HAP-1 (cell line): ENCODE measurements at regions not wholly inside any gene's neighbourhood (a gene's known extent, or its start where the extent isn't known, plus 50 kb on each side); places are given as distances from the start of the nearest gene placed in this dataset.

Experiments used
- DNase-seq, 2 experiments: peaks; one replicate each; pipeline ENCODE4 v3.0.0-alpha.2; 2016 to 2020; ENCODE audit warnings: low spot score in 2 of 2
- H3K27me3 ChIP-seq: fragments of 250-450 bp; sonication (Bioruptor Pico); 2 replicates; pipeline ENCODE4 v1.5.1; 2020; ENCODE audit warnings: low read depth, mild to moderate bottlenecking, moderate library complexity
- H3K36me3 ChIP-seq: fragments of 250-450 bp; sonication (Bioruptor Pico); replicated peaks from 2 replicates; pipeline ENCODE4 v1.5.1; 2020; ENCODE audit warnings: mild to moderate bottlenecking
- H3K4me1 ChIP-seq: fragments of 250-450 bp; sonication (Bioruptor Pico); 2 replicates; pipeline ENCODE4 v1.5.1; 2020; ENCODE audit warnings: mild to moderate bottlenecking
- H3K4me3 ChIP-seq: fragments of 250-450 bp; sonication (Bioruptor Pico); 2 replicates; pipeline ENCODE4 v1.5.1; 2020; ENCODE audit warnings: mild to moderate bottlenecking, moderate library complexity
- H3K9me3 ChIP-seq: fragments of 250-450 bp; sonication (Bioruptor Pico); 2 replicates; pipeline ENCODE4 v1.5.1; 2020; ENCODE audit warnings: mild to moderate bottlenecking, moderate library complexity
- in situ Hi-C: fragments of 300-500 bp; cut with MboI; formaldehyde crosslinking; loops from 3 replicates; pipeline ENCODE4 v1.14.3; 2020; ENCODE audit warnings: low sequenced_read_pairs, inconsistent platforms, mixed read lengths

DNA sequence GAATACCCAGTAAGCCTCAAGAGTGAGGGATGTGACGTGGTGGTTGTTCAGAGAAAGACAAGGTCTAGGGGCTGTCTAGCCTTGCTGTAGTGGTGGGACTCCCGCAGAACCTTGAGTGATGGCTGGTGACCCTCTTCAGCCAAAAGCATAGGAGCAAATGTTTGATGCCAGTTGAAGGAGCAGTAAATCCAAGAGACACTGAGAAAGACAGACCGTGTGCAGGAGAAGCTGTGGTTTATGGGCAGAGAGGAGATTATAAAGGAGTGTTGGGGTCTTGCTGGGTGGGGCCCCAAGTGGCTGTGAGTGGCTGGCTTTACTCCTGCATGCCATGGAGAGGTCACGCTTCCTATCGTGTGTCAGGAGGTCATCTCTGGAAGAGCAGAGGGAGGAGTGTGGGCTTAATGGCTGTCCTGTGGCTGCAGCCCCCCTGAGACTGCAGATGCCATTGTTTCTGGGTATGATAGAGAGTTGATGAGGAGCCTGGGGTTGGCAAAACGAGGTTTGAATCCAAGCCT lies 152.0 kb upstream of the CCND2 start:
- DNase-seq, result no peak
- Histone ChIP-seq H3K27me3 (peaks cover 16% of the 10 kb centered on the region), H3K36me3 (no peaks in the 10 kb centered on the region), H3K4me3 (no peak overlapping the region), H3K9me3 (no peaks in the 10 kb centered on the region), H3K4me1 (no peaks in the 10 kb centered on the region)
- in situ Hi-C loops, result no loop called here

DNA sequence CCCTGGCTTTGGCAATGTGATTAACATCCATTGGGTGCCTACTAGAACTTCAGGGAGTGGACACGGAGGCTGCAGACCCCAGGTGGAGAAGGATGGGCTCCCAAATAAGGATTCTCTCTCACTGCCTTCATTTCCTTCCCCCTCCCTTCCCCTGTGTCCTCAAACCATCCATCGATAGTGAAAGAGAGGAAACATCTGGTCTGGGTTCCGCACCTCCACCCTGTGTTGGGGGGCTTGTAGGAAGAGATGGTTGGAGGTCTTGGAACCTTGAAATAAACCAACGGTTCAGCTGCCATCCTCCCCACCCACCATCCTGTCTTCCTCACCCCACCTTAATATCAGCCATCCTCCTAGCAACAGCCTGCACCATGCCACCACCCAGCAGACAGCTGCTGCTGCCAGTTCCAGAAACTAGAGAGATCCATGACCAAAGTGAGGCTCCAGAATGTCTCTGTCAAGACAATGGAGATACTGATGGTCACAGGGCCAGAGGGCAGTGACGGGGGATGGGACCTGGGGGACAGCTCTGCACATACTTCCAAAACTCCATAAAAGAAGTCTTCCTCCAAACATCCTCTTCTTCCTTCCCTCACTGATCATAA lies 153.1 kb upstream of the CCND2 start:
- H3K4me1 ChIP-seq, result no peaks in the 10 kb centered on the region
- H3K9me3 ChIP-seq, result no peaks in the 10 kb centered on the region
- peaks cover 20% of the 10 kb centered on the region for H3K27me3 ChIP-seq
- H3K36me3 ChIP-seq, result no peaks in the 10 kb centered on the region
- no peak for DNase-seq
- in situ Hi-C loops, result no loop called here
- H3K4me3 ChIP-seq, result no peak overlapping the region

DNA sequence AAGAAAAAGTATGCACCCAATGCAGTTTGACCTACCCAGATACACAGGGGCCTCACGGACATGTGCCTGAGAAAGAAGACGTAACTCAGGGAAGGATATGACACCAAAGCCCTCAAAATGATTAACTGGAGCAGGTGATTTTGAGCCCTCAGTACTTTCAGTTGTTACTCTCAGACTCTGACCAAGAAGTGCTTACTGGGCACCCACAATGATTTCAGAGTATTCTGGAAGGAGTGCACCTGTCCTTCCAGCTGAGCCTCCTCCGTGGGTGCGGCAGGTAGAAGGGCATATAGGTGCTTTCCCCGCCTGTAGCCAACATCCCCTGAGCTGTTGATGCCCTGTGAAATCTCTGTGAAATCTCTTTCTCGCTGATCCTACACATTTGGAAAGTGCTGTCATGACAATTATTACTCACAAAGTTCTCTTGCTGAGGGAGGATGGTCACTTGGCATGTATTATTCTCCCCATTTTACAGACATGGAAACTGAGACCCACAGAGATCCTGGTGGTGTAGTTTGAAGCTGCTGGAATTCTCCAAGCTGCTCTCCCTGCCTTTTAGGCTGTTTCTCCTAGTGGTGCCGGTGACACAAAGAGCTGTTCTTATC lies 154.3 kb upstream of the CCND2 start:
- Histone ChIP-seq H3K9me3 (no peaks in the 10 kb centered on the region), H3K27me3 (peaks cover 20% of the 10 kb centered on the region), H3K4me1 (no peaks in the 10 kb centered on the region), H3K4me3 (no peak overlapping the region), H3K36me3 (no peaks in the 10 kb centered on the region)
- in situ Hi-C loops, result no loop called here
- no peak for DNase-seq

DNA sequence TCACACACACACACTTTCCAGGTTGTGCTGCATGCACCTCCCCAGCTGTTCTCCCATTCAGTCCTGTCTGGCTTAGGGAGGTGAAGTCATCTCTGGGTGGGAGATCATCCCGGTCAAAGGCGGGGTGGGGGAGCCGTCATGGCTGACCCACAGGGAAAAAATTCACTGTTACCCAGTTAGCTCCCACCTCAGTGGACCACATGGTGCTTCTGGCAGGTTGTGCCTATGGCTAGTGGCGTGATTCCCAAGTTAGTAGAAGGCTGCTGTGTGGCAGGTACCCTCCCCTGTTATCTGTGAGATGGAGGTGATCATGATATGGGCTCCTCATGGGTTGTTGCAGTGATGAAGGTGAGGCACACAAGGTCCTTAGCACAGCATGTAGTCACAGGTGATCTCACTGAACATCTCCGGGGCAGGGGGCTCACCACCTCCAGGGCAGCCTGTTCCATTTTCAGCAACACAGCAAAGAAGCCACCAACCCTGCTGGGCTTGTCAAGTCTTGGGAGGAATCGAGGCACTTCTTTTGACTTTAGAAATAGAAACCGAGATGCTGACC lies 154.9 kb upstream of the CCND2 start:
- no peaks in the 10 kb centered on the region for H3K9me3 ChIP-seq
- no peaks in the 10 kb centered on the region for H3K4me1 ChIP-seq
- no peak for DNase-seq
- no peak overlapping the region for H3K4me3 ChIP-seq
- H3K27me3 ChIP-seq, result peaks cover 20% of the 10 kb centered on the region
- in situ Hi-C loops, result no loop called here
- H3K36me3 ChIP-seq, result no peaks in the 10 kb centered on the region

DNA sequence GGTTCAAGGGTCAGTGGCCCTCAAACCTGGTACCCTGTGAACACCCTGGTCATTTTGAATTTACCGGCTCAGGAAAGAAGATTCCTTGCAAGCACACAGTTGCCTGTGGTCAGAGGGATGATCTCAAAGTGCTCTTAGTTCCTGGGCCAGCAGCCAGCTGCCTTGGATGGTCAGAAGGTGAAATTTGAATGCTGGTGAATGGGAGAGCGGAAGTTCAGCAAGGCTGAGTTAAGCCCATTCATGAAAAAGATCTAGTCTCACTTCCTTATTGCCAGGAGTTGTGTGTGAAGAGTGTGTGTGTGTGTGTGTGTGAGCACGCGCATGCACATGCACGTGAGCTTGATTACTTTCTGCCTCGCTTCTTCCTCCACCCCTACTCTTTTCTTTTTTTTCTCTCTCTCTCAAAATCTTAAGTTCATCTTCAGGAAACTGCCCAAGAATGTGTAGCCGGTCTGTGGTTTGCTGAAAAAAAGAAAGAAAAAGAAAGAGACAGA lies 155.5 kb upstream of the CCND2 start:
- Histone ChIP-seq H3K27me3 (peaks cover 20% of the 10 kb centered on the region), H3K4me3 (no peak overlapping the region), H3K36me3 (no peaks in the 10 kb centered on the region), H3K9me3 (no peaks in the 10 kb centered on the region), H3K4me1 (no peaks in the 10 kb centered on the region)
- no peak for DNase-seq
- in situ Hi-C loops, result no loop called here

DNA sequence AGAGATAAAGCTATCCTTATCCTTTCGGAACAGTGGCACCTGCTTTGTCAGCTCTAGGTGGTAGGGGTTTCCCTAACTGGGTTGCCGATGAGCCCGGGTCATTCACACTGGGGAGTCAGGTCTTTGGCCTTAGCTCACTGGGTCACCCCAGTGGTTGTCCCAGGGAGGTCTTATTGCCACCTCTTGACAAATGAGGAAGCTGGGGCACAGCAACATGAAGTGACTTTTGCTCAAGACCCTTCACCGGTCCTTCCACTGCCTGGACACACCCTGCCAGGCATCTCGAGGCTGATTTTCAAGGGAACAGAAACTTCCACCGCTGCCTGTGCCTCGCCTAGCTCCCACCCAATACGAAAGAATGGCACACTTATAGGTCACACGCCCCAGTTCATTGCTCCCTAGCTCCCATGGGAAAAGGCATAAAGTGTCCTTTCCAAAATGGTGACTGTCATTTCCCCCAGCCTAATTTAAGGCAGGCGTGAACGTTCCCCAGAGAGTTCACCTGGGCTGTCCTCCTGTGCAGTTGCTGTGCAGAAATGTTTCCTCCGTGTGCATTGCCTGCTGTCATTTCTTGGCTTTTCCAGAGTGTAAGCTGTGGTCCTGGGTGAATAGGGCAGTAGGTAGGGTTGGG lies 156.1 kb upstream of the CCND2 start:
- H3K9me3 ChIP-seq, result no peaks in the 10 kb centered on the region
- peaks cover 20% of the 10 kb centered on the region for H3K27me3 ChIP-seq
- DNase-seq, result no peak
- H3K36me3 ChIP-seq, result no peaks in the 10 kb centered on the region
- no peak overlapping the region for H3K4me3 ChIP-seq
- in situ Hi-C loops, result no loop called here
- H3K4me1 ChIP-seq, result no peaks in the 10 kb centered on the region

DNA sequence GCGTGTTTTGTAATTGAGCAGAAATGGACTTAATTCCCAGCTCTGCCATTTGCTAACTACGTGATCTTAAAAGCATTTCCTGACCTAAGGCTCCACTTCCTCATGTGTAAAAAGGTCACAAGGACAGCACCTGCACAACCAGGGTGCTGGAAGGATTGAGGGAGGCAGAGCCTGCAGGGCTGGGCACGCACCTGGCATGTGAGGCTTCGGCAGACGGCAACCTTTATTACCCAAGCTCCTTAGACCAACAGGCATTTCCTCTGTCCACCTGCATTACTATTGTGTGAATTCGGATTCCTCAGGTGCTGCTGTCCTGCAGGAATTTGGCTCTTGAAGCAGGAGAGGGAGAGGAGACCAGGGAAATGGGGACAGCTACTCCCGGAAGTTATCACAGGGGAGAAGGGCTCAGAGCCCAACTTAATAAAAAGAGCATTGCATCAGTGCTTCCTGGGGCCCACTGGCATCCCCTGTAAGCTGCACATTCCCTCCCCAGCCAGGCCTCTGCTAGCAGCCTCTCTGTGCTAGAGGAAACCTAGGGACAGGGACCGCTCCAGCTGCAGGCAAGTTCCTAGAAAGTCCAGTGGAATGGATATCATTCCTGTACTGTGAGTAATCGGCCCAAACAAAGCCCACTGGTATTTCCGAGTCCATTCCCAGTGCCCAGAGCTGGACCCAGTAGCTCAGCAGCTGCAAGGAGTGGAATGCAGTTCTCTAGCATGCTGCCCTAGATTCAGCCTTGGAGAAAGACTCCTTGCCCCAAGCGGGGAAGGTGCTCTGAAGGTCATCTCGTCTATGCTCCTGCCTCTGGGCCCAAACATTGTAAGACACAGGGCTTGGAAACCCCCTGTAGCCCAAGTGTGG lies 157.1 kb upstream of the CCND2 start:
- no peaks in the 10 kb centered on the region for H3K9me3 ChIP-seq
- no peak for DNase-seq
- in situ Hi-C loops, result no loop called here
- peaks cover 20% of the 10 kb centered on the region for H3K27me3 ChIP-seq
- H3K36me3 ChIP-seq, result no peaks in the 10 kb centered on the region
- H3K4me3 ChIP-seq, result no peak overlapping the region
- no peaks in the 10 kb centered on the region for H3K4me1 ChIP-seq

DNA sequence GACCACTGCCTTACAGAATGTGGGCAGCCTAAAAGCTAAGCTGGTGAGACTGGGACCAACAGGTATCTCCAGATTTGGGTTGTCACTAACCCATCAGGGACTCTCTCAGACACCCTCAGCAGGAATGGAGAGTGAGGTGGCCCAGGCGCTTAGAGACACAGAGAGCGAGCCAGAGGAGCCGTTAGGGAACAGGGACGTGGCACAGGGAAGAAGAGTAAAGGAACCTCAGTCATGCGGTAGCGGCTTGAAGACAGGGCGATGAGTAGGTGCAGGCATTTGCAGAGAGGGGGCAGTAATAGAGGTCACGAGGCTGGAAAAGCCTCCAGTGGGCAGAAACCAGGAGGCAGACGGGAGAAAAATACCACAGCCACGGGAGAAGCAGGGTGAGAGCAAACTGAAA lies 158.0 kb upstream of the CCND2 start:
- Histone ChIP-seq H3K36me3 (no peaks in the 10 kb centered on the region), H3K4me3 (no peak overlapping the region), H3K9me3 (no peaks in the 10 kb centered on the region), H3K27me3 (peaks cover 16% of the 10 kb centered on the region), H3K4me1 (no peaks in the 10 kb centered on the region)
- DNase-seq, result no peak
- in situ Hi-C loops, result no loop called here

DNA sequence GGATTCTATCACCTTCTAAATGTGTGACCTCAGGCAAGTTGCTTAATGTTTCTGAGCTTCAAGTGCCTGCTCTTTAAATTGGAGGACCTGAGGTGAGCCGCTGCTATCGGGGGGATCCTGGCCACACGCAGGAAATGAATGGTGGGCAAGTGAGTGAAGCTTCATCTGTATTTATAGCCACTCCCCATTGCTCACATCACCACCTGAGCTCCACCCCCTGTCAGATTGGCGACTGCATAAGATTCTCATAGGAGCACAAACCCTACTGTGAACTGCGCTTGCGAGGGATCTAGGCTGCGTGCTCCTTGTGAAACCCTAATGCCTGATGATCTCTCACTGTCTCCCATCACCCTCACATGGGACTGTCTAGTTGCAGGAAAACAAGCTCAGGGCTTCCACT lies 158.6 kb upstream of the CCND2 start:
- peaks cover 16% of the 10 kb centered on the region for H3K27me3 ChIP-seq
- in situ Hi-C loops, result no loop called here
- DNase-seq, result no peak
- H3K4me1 ChIP-seq, result no peaks in the 10 kb centered on the region
- no peaks in the 10 kb centered on the region for H3K36me3 ChIP-seq
- H3K9me3 ChIP-seq, result no peaks in the 10 kb centered on the region
- H3K4me3 ChIP-seq, result no peak overlapping the region

DNA sequence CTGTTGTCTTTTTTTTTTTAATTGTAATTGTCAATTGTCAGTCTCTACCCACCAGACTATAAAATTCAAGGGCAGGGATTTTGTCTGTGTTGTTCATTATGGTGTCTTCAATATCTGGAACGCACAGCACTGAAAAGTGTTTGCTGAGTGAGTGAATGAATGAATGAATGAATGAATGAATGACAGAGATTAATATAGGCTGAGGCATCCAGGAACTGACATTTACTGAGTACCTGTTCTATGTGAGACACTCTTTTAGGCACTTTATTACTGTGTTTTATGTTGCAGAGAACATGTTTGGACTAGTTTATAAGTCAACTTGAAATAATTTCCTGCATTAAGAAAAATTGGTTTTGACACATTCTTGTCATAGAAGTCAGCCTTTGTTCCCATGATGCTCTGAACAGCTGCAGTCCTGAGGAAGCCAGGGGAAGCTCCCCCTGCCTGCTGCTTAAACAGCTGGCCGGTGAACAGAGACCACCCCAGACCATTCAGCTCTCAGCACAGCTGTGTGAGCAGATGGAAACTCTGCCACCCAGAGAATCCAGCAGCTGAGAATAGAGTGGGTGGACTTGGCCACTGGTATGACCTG lies 160.7 kb upstream of the CCND2 start:
- no peak overlapping the region for H3K4me3 ChIP-seq
- no peaks in the 10 kb centered on the region for H3K9me3 ChIP-seq
- no peaks in the 10 kb centered on the region for H3K4me1 ChIP-seq
- no peaks in the 10 kb centered on the region for H3K36me3 ChIP-seq
- in situ Hi-C loops, result no loop called here
- DNase-seq, result no peak
- H3K27me3 ChIP-seq, result peaks cover 16% of the 10 kb centered on the region

DNA sequence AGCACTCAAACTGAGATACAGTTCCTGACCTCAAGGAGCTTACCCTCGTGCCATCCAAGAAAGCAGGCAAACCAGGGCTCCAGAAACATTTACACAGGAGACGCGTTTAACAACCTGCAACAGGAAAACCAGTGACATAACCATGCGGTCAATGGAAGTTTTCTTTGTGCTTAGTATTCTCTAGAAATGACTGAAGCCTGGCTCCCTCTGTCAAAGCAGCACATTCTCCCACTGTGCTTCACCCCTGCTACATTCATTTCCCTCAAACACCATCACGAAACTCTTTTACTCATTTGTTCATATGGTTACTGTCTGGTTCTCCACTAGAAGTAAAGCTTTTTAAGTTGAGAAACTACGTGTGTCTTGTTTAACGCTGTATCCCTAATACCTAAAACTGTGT lies 161.3 kb upstream of the CCND2 start:
- Histone ChIP-seq H3K9me3 (no peaks in the 10 kb centered on the region), H3K36me3 (no peaks in the 10 kb centered on the region), H3K27me3 (peaks cover 14% of the 10 kb centered on the region), H3K4me3 (no peak overlapping the region), H3K4me1 (no peaks in the 10 kb centered on the region)
- in situ Hi-C loops, result no loop called here
- no peak for DNase-seq

DNA sequence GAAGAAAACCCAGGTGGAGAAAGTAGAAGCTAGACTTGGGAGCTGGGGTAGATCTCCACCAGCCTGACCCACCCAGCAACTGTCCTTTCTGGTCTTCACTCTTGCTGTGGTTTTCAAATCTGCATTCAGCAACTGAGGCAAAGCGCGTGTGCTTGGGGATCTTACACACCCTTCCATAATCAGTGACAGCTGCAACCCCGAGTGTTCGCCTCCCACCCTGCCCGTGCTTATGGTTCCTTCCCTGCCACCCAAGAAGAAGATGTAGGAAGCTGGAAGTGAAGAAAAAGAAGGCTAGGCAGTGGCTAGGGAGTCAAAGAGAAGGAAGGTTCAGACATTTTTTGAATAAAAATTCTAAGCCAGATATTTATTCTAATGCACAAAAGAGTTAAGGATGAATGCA lies 162.6 kb upstream of the CCND2 start:
- in situ Hi-C loops, result no loop called here
- H3K9me3 ChIP-seq, result no peaks in the 10 kb centered on the region
- no peak for DNase-seq
- no peaks in the 10 kb centered on the region for H3K4me1 ChIP-seq
- H3K4me3 ChIP-seq, result no peak overlapping the region
- peaks cover 3% of the 10 kb centered on the region; the same call in 1 of the 2 replicates for H3K27me3 ChIP-seq
- no peaks in the 10 kb centered on the region for H3K36me3 ChIP-seq

DNA sequence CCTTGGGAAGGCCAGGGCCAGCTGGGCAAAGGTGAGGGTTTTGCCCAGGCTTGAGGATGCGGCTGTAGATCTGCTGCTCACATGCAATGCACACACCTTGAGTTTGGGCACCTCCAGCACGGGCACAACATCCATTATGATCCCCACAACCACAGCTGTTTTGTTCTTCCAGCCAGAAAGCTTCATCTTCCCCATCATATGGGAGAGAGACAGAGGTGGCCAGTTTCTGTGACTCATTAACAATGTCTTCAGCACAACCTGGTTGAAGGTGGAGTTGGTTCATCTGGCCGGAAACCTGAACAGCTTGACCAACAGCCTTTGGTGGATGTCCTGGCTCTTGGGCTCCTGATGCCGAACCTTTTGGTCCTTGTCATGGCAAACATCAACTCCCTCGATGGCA lies 163.7 kb upstream of the CCND2 start:
- DNase-seq, result no peak
- in situ Hi-C loops, result no loop called here
- no peak overlapping the region for H3K4me3 ChIP-seq
- no peaks in the 10 kb centered on the region for H3K36me3 ChIP-seq
- H3K27me3 ChIP-seq, result no peaks in the 10 kb centered on the region
- no peaks in the 10 kb centered on the region for H3K4me1 ChIP-seq
- H3K9me3 ChIP-seq, result no peaks in the 10 kb centered on the region
